B cell (primary cell): ENCODE measurements at regions not wholly inside any gene's neighbourhood (a gene's known extent, or its start where the extent isn't known, plus 50 kb on each side); places are given as distances from the start of the nearest gene placed in this dataset.
"Not testable (repeated sequence)": the region's sequence is repeated elsewhere in the genome, so short reads cannot be mapped to it uniquely, and the experiment has no call there.

Experiments used
- CTCF ChIP-seq: fragments of 200-600 bp; IDR thresholded peaks from one replicate; pipeline ENCODE4 v1.8.0; 2022; ENCODE audit warnings: antibody characterized with exemption, mild to moderate bottlenecking
- EZH2 ChIP-seq: IDR thresholded peaks from 2 replicates; pipeline ENCODE4 v1.6.1; 2012; ENCODE audit warnings: borderline replicate concordance, low read depth, mild to moderate bottlenecking, moderate library complexity, low read length; ENCODE audit not compliant: insufficient read depth, poor library complexity, severe bottlenecking

GRCh38 chr6:81017586-81017985, 734.9 kb downstream of the TENT5A start:
- not testable (repeated sequence) for TF ChIP-seq CTCF, EZH2
